GM19240 (cell line): ENCODE measurements at regions not wholly inside any gene's neighbourhood (a gene's known extent, or its start where the extent isn't known, plus 50 kb on each side); places are given as distances from the start of the nearest gene placed in this dataset.
"Not testable (repeated sequence)": the region's sequence is repeated elsewhere in the genome, so short reads cannot be mapped to it uniquely, and the experiment has no call there.

Experiments used
- DNase-seq: peaks from one replicate; pipeline ENCODE4 v3.0.0; 2011; ENCODE audit warnings: low spot score; ENCODE audit not compliant: insufficient read length

DNA sequence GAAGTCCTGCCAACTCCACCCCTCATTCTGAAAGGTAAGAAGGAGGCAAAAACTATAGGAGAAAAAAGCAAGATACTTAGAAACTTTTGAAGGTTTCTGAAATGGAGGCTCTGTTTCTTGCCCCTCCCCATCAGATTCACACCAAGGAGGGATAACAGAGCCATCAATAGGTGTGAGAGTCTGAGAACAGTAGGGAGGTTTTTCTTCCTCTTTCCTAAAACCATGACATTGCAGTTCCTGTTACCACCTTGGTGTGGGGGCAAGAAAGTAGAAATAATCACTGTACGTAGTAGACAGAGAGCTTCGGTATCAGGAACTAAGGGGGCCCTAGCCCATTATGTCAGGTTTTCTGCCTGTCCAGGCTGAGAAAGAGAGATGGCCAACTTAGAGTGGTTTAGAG is 333.3 kb upstream of the SYNCRIP start:
- DNase-seq = no peak

DNA sequence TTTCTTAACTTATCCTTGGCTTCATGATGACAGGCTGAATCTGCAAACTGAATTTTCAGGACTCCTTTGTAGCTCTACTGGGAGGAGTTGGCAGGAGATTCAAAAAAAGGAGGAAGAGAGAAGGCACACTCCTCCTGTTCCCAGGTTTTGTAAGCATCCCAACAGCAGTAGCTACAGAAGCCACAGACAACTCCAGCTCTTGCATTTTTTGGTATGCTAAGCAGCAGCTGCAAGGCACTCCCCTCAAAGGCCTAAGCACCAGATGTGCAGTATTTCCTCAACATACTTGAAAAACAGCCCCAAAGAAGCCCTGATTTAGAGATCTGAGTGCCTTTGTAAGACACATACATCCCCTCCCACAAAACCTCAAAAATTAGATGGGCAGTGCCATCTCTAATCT is 328.6 kb upstream of the SYNCRIP start:
- DNase-seq = no peak

DNA sequence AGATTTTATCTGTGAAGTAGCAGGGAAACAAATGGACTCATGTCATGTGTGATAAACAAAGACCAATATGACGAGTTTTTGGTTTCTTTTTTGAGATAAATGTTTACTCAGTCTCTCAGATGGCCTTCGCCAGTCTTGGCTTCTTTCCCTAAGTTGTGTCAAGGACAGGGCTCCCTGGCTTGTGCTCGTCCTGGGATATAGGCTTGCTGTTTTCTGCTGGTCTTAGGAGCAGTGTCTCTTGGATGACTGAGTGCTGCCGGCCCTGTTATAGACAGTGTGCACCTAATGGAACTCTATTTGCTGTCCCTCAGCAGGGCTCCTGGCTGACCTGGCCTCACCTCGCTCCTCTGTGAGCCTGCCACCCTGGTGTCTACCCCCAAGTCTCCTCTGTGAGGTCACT is 324.1 kb upstream of the SYNCRIP start:
- no peak for DNase-seq

DNA sequence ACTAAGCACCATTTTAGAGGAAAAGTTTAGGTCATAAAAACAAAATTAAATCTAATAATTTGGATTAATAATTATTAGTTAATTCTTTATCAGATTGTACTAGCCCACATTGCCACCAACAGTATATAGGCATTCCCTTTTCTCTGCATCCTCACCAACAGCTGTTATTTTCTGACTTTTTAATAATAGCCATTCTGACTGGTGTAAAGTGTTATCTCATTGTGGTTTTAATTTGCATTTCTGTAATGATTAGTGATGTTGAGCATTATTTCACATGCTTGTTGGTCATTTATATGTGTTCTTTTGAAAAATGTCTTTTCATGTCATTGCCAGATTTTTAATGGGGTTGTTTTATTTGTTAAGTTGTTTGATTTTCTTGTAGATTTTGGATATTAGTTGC is 319.1 kb upstream of the SYNCRIP start:
- DNase-seq = no peak

GRCh38 chr6:85961125-85961524 is 318.4 kb upstream of the SYNCRIP start:
- no peak for DNase-seq

DNA sequence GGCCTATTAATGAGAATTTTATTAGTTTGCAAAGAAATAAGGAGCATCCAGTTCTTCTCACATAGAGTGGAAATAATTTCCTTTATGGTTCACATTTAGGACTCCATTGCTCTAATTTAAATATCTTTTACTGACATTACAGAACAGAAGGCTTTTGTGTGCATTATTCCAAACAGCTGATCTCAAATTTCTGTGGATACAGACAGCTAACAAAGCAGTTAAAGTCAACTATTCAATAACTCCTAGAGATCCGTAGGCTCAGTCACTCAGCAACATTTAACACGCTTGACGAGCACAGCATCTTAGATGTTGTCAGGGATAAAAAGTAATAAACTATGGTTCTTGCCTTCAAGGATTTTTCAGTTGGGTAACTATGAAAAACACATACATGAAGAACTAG is 305.8 kb upstream of the SYNCRIP start:
- no peak for DNase-seq

GRCh38 chr6:85945459-85946185 is 302.9 kb upstream of the SYNCRIP start:
- no peak for DNase-seq

- DNase-seq = no peak
These were observed 302.1 kb upstream of the SYNCRIP start for GRCh38 chr6:85944776-85945175.

DNA sequence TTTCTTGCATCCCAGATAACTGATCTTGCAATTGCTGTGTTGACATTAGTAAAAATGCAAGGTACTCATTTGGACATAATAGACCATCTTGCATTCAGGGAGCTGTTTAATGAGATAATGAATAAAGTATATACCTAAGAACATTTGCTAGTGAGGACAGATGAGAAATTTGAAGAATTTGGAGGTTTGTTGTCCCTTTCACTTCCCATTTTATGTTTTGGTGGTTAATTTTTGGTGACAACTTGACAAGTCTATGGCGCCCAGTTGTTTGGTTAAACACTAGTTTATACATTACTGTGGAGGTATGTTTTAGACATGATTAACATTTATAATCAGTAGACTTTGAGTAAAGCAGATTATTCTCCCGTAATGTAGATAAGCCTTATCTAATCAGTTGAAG is 300.2 kb upstream of the SYNCRIP start:
- no peak for DNase-seq

GRCh38 chr6:85936916-85937315 is 294.2 kb upstream of the SYNCRIP start:
- DNase-seq = no peak

GRCh38 chr6:85923013-85923430 is 280.3 kb upstream of the SYNCRIP start:
- DNase-seq = peak; percentile 11

DNA sequence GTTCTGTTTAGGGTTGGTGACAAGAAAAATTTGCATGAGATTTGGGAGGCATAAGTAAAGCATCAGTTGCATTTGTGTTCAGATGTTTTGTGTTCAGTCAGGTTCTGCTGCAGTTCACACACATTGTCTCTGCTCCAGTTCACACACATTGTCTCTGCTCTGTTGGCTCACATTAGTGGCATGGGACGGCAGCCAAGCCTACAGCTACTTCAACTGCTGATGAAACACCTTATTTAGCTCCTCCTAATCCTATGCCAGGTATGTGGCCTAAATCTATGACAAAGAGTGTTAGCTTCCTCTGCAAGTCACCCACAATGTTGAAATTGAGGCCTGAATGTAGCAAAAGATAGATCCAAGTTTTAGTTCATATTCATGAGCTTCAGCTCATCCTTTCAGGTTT is 278.1 kb upstream of the SYNCRIP start:
- DNase-seq = no peak

DNA sequence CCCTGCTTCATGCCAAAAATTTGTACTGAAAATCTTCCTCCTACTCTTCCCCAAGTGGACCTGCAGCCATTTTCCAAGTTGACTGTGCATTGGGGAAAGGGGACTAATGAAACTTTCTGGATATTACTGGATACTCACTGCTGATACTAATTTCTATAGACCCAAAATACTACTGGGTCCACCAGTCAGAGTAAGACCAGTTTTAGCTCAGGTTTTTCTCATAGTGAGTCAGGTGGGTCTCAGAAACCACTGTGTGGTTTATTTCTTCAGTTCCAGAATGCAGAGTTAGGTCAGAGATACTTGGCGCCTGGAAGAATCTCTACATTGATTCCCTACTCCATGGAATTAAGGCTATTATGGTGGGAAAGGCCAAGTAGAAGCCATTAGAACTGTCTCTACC is 274.8 kb upstream of the SYNCRIP start:
- DNase-seq = no peak

- no peak for DNase-seq
These were observed 270.3 kb upstream of the SYNCRIP start for GRCh38 chr6:85913001-85913400.

DNA sequence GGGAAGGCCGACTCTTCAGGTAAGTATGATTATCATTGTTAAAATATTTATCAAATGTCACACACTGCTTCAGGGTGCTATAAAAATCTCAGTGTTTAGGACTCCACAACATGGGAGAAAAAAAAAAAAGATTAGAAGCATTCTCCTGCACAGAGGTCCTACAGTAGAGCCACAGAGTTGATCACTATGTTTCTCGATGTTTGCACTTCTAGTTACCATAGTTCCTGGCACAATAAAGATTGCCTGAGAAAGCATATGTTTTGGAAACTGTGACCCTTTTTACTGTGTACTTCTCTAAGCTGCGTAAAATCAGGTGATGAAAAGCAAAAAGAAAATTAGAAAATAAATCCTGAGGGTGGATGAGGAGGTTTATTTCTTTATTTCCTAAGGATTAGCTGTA is 269.9 kb upstream of the SYNCRIP start:
- DNase-seq = no peak

- no peak for DNase-seq
These were observed 268.4 kb upstream of the SYNCRIP start for GRCh38 chr6:85911067-85911466.

DNA sequence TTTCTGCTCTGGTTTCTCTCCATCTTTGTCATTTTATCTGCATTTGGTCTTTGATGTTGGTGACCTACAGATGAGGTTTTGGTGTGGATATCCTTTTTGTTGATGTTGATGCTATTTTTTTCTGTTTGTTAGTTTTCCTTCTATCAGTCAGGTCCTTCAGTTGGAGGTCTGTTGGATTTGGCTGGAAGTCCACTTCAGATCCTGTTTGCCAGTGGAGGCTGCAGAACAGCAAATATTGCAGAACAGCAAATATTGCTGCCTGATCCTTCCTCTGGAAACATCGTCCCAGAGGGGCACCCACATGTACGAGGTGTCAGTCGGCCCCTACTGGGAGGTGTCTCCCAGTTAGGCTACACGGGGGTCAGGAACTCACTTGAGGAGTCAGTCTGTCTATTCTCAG is 265.4 kb upstream of the SYNCRIP start:
- not testable (repeated sequence) for DNase-seq

DNA sequence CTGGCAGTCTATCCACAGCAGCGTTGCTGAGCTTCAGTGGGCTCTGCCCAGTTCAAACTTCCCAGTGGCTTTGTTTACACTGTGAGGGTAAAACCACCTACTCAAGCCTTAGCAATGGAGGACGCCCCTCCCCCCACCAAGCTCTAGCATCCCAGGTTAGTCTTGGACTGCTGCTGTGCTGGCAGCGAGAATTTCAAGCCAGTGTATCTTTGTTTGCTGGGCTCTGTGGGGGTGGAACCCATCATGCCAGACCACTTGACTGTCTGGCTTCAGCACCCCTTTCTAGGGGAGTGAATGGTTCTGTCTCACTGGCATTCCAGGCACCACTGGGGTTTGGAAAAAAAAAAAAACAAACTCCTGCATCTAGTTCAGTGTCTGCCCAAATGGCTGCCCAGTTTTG is 249.7 kb upstream of the SYNCRIP start:
- DNase-seq = no peak

DNA sequence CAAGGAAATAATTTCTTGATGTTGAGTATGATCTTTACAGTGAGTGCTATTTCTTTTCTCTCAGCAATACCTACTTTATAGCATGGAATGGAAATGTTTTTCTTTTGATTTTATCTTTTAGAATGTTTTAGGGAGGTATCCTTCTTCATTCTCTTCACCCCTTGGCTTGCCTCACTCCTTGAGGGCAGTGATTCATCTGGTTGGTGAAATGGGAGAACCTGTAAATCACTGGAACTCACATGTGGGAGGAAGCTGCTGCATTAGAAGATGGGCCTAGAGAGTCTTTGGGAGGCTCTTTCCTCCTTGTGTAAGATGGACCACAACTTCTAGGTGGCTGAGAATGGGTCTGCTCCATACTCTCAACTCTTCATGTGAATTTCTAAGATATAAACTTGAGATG is 244.8 kb upstream of the SYNCRIP start:
- no peak for DNase-seq

- no peak for DNase-seq
These were observed 226.0 kb upstream of the SYNCRIP start for GRCh38 chr6:85868685-85869084.

DNA sequence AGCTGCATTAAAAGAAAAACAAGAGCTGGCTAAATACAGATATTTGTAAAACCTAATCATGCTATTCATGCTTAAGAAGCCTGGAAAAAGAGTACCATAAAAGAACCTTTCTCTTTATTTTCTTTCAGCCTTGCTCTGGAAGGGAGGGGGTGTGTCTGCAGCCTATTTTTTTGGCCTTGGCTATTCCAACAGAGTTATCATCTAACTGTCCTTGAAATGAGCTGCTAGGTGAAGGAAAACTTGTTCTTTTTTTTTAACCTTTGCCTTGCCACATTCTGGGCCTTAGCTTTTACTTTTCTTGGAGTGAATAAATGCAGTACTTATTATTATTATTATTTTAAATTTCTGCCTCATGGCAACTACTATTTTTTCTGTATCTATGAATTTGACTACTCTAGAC is 224.9 kb upstream of the SYNCRIP start:
- DNase-seq = no peak

GRCh38 chr6:85866758-85867401 is 224.2 kb upstream of the SYNCRIP start:
- DNase-seq = no peak

DNA sequence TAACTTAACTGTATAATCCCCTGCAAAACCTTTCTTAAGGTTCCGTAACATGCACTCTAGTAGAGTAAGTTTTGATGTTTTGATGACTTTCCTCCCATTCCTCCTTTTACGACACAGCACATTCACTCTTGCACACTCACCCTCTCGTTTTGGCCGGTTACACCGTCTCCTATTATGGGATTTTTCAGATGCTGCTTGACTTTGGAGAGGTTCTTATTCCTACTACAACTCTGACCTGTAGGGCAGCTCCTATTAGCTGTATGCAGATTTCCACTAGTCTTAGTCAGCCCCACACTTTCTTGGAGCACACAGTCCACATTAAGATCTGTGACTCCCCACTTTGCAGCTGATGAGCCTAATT is 223.7 kb upstream of the SYNCRIP start:
- DNase-seq = no peak
